GM19467 (cell line): ENCODE measurements at regions not wholly inside any gene's neighbourhood (a gene's known extent, or its start where the extent isn't known, plus 50 kb on each side); places are given as distances from the start of the nearest gene placed in this dataset.

Experiments used
- ATAC-seq: cut with Tn5 transposase; IDR thresholded peaks from one replicate; pipeline ENCODE4 v1.9.1; 2021; ENCODE audit warnings: mild to moderate bottlenecking, moderate library complexity; ENCODE audit not compliant: unreplicated experiment

DNA sequence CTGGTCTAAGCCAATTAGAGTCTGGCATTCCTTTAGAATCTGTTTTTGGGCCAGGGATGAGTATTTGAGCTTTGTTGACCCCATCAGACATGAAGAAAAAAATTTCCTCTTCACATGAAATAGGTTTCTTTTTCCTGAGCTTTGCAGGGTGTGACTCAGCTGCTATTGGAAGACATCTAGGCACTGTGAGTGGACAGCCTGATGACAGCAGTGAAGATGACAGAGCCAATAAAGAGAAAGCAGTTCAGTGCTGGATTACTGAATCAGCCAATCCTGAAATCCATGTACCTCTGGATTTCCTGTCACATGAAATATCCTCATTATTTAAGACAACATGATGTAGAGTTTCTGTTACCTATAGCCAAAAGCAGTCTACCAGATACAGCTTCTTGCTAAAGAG lies 51.3 kb upstream of the GRIA1 start:
- no peak for ATAC-seq
